T-helper 1 cell (primary cell): ENCODE measurements at regions not wholly inside any gene's neighbourhood (a gene's known extent, or its start where the extent isn't known, plus 50 kb on each side); places are given as distances from the start of the nearest gene placed in this dataset.

Experiments
- DNase-seq, 5 donors: peaks; one replicate each; pipeline ENCODE4 v3.0.0-alpha.2; 2012 to 2020

DNA sequence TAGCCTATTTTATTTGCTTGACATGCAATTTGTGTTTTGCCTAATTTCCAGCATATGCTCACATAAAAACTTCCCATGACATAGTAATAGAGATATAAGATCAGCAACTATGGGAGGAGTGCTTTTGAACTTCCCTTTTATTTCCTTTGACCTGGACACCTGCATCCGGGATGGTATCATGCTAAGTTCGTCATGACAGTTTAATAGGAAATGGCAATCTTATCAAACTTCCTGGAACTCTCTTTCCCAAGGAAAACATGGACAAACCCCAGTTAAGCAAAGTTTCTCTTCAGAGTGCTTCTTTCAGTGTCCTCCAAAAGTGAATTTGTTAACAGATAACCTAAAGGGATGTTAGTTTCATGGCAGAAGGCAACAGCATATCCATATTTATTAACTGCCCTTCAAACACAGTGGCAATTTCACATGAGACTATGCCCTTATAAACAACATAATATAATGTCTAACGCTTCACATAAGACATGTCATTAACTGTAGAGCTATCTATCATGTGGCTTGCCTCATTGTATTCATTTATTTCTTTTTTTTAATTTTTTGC, 474.7 kb upstream of the SEMA3A start:
- no peak for DNase-seq

GRCh38 chr7:84668116-84668515, 473.5 kb upstream of the SEMA3A start:
- DNase-seq = no peak

DNA sequence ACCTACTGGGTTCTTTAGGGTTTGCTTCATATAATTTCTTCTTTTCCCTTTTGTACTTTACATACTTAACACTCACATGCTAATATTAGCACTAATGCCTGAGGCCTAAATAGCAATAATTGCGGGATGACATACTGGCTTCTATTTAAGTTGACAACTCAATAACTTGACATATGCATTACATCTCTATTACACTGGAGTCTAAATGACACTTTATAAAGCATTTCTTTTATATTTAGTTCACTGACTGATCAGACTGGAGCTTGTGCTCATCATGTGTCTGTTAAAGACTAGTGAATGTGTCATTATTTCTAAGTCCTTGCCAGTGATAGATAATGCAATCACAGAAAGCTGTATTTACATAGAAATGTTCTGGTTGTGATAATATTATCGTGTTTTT, 472.1 kb upstream of the SEMA3A start:
- no peak for DNase-seq

GRCh38 chr7:84665339-84665738, 470.8 kb upstream of the SEMA3A start:
- no peak for DNase-seq

- DNase-seq = no peak
Measured at GRCh38 chr7:84664626-84665025, 470.0 kb upstream of the SEMA3A start.

GRCh38 chr7:84663224-84663623, 468.6 kb upstream of the SEMA3A start:
- DNase-seq = no peak

DNA sequence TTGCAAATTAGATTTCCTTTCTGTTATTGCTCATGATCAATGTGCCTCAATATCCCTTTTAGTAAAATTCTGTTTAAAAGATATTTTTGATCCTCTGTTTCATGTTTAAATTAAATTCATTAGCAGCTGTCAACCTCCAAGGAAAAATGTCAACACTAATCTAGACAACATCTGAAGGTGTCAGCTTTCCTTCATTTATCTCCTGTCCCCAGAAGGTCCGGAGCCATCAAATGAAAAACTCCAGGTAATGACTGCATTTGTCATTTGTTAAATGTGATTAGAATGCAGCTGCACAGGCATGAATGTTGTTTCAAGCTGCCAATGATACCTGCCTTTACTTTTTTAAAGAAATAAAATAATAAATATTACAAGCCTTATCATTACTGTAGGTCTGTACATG, 463.7 kb upstream of the SEMA3A start:
- DNase-seq = no peak

DNA sequence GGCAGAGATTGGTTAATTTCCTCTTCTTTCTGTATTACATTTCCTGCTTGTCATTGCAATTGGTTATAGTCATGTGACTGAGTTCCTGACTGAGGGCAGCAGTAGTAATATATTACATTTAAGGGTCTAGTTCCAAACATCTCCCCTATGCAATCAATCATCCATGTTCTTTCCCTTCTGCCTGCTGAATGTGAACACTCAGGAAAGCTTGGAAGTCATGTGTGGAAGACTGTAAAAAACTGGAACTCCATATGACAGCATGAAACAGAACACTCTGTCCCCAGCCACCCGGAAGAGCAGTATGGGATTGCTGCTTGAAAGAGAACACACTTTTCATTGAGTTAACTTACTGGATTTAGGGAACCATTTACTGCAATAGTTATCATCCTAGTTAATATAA, 459.7 kb upstream of the SEMA3A start:
- DNase-seq = no peak

- DNase-seq = no peak
Measured at GRCh38 chr7:84651876-84652275, 457.3 kb upstream of the SEMA3A start.

DNA sequence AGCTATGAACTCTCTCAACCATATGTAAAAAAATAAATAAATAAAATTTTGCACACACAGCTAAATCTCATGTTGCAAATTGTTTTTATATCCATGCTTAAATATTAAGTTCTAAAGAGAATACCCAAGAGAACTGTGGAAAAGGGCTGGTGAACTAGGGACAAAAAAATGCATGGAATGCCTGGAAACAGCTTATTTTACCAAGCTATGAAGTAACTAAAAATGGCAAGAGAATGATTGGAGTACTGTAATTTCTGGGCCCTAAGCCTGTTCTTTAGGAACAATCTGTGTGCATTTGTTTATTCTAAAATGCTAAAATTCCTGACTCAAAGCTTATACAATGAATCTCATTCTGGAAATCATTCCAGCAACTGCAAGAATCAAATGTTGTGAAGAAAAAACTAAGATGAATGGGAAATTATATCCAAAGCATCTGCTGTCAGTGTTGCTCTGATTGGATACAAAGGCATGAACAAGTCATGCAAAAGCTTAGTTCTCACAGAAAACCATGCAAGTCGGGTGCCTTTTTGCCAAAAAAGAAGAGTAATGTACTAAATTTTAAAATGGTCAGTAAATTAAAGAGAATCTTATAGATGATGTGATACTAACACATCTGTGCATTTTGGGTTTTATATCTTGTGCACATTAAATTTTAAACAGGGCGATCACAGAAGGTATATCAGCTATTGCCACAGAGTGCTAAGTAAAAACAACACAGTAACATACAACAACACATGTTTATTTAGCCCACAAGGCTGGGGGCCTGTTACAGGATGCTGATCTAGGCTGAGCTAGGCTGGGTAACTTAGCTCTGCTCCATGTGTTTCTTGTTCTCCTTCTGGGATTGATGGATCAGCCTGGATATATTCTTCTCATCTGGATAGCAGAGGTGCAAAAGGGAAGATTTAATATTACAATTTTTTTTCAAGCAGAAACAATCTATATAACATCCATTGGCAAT, 453.5 kb upstream of the SEMA3A start:
- no peak for DNase-seq

GRCh38 chr7:84642611-84643010, 448.0 kb upstream of the SEMA3A start:
- no peak for DNase-seq

GRCh38 chr7:84640637-84641036, 446.0 kb upstream of the SEMA3A start:
- no peak for DNase-seq

DNA sequence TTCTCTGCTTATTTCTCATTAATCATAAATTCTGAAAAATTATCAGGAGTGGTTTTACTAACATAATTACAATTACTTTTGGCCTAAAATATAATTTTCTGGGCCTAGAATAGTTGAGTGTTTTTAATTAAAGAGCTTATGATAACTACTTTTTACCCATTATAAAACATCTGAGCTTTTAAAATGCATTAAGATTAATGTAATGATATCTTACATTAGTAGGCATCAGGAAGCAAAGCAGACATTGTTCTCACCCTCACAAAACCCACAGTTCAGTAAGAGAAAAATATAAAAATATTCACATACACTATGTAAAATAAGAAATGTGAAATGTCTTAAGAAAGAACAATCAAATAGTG, 443.7 kb upstream of the SEMA3A start:
- no peak for DNase-seq

GRCh38 chr7:84637568-84638338, 443.2 kb upstream of the SEMA3A start:
- DNase-seq = no peak

DNA sequence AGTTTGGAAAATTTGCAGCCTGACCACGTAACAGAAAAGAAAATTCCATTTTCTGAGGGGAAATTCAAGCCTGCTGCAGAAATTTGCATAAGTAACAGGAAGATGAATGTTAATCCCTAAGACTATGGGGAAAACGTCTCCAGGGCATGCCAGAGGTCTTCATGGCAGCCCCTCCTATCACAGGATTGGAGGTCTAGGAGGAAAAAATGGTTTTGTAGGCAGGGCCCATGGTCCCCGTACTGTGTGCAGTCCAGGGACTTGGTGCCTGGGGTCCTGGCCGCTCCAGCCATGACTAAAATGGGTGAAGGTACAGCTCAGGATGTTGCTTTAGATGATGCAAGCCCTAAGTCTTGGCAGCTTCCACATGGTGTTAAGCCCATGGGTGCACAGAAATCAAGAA, 437.3 kb upstream of the SEMA3A start:
- no peak for DNase-seq

- no peak for DNase-seq
Measured at GRCh38 chr7:84629640-84630318, 435.2 kb upstream of the SEMA3A start.

- no peak for DNase-seq
Measured at GRCh38 chr7:84629216-84629615, 434.6 kb upstream of the SEMA3A start.

- DNase-seq = no peak
Measured at GRCh38 chr7:84627250-84627649, 432.7 kb upstream of the SEMA3A start.

- DNase-seq = no peak
Measured at GRCh38 chr7:84624927-84625326, 430.3 kb upstream of the SEMA3A start.

DNA sequence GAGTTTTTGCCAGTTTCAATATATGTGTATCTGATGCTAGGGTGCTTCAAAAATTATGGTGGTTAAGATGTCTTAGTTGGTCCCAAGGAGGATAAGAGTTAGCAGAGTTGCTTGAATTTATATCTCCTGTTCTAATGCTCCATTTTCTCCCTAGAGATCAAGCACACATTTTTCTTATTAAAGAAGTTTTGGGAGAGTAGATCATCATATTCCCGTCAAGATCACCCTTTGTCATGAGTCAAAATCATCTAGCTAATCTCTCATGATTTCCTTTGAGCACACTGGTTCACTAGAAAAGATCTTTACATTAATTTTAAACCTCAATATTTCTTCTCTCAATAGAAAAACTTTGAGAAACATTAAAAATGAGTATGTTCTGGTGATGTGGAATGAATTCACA, 429.9 kb upstream of the SEMA3A start:
- no peak for DNase-seq

GRCh38 chr7:84617265-84618030, 422.9 kb upstream of the SEMA3A start:
- DNase-seq = no peak

DNA sequence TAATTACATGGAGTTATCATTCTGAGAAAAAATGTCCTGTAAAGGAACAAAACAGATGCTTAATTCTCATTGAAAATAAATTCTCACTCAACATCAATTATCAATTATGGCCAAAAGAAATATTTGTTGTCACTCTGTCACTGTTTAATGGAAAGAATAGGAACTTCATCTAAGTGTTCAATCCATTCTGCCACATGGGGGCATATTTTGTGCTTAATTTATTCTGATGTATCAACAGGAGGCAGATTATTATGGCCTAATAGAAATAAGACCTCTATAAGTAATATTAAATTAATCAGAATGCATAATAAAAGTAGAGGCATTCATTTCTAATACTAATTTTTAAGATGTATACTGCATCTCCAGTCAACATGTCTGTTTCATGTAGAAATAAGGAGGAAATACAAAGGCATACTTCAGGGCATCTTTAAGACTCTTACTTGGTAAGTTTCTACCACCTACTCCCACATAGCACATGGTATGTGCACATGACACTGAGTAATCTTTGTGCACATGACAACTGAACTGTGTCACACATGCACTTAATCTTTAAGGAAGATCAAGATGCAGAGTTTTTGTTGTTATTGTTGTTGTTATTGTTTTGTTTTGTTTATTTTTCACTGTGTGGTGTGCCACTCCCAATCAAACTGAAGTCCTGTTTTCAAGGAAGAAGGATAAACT, 420.4 kb upstream of the SEMA3A start:
- DNase-seq = no peak
